CD4-positive, alpha-beta T cell treated with Interleukin-12 subunit alpha and Interleukin-12 subunit beta, for 1 hour (primary cell): ENCODE measurements at regions not wholly inside any gene's neighbourhood (a gene's known extent, or its start where the extent isn't known, plus 50 kb on each side); places are given as distances from the start of the nearest gene placed in this dataset.

Experiments used
- DNase-seq: peaks from one replicate; pipeline ENCODE4 v3.0.0-alpha.2; 2020

GRCh38 chr5:29924107-29924506 lies 1269.4 kb upstream of the CDH6 start:
- no peak for DNase-seq

- no peak for DNase-seq
These were observed 1287.7 kb upstream of the CDH6 start for GRCh38 chr5:29905626-29906353.

- DNase-seq = no peak
These were observed 1290.6 kb upstream of the CDH6 start for GRCh38 chr5:29902859-29903258.

GRCh38 chr5:29899583-29899982 lies 1293.9 kb upstream of the CDH6 start:
- DNase-seq = no peak

GRCh38 chr5:29897916-29898315 lies 1295.6 kb upstream of the CDH6 start:
- DNase-seq = no peak

- DNase-seq = no peak
These were observed 1296.8 kb upstream of the CDH6 start for GRCh38 chr5:29896646-29897045.

- no peak for DNase-seq
These were observed 1298.8 kb upstream of the CDH6 start for GRCh38 chr5:29894668-29895067.

- DNase-seq = no peak
These were observed 1304.4 kb upstream of the CDH6 start for GRCh38 chr5:29889051-29889450.

GRCh38 chr5:29885595-29885994 lies 1307.9 kb upstream of the CDH6 start:
- DNase-seq = no peak

- DNase-seq = no peak
These were observed 1311.5 kb upstream of the CDH6 start for GRCh38 chr5:29882036-29882435.

GRCh38 chr5:29879401-29879800 lies 1314.1 kb upstream of the CDH6 start:
- DNase-seq = no peak

GRCh38 chr5:29878599-29878998 lies 1314.9 kb upstream of the CDH6 start:
- DNase-seq = no peak

- DNase-seq = no peak
These were observed 1326.3 kb upstream of the CDH6 start for GRCh38 chr5:29867155-29867554.

GRCh38 chr5:29853711-29854220 lies 1339.7 kb upstream of the CDH6 start:
- DNase-seq = no peak

GRCh38 chr5:29852329-29852728 lies 1341.2 kb upstream of the CDH6 start:
- no peak for DNase-seq

- DNase-seq = no peak
These were observed 1348.3 kb upstream of the CDH6 start for GRCh38 chr5:29845206-29845605.

- no peak for DNase-seq
These were observed 1360.1 kb upstream of the CDH6 start for GRCh38 chr5:29833394-29833793.

GRCh38 chr5:29822521-29822920 lies 1371.0 kb upstream of the CDH6 start:
- DNase-seq = no peak

GRCh38 chr5:29811914-29812679 lies 1381.4 kb upstream of the CDH6 start:
- no peak for DNase-seq

- no peak for DNase-seq
These were observed 1387.7 kb upstream of the CDH6 start for GRCh38 chr5:29805804-29806203.

- no peak for DNase-seq
These were observed 1392.7 kb upstream of the CDH6 start for GRCh38 chr5:29800752-29801151.

- no peak for DNase-seq
These were observed 1397.5 kb upstream of the CDH6 start for GRCh38 chr5:29796013-29796412.

- DNase-seq = no peak
These were observed 1398.3 kb upstream of the CDH6 start for GRCh38 chr5:29795096-29795652.
